CD1c-positive myeloid dendritic cell (primary cell): ENCODE measurements at regions not wholly inside any gene's neighbourhood (a gene's known extent, or its start where the extent isn't known, plus 50 kb on each side); places are given as distances from the start of the nearest gene placed in this dataset.
"Not testable (repeated sequence)": the region's sequence is repeated elsewhere in the genome, so short reads cannot be mapped to it uniquely, and the experiment has no call there.

Experiments used
- DNase-seq: peaks from one replicate; pipeline ENCODE4 v3.0.0-alpha.2; 2016; ENCODE audit errors: extremely low spot score

DNA sequence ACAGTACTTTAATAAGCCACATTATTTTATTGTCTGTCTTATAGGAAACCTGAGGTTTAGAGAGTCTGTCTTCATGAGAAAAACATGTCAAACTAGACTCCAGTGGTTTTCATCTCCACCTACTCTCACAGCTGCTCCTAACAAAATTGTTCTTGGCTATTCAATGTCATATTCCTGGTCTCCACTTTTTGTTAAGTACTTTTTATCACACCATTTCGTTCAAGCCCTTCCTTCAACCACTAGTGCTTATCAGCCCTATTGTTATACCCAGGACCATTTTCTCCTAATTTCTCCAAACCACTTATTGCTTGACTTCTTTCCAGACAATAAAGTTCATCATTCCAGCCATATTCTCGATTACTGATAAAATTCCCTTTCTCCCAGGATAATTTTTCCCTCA is 1674.3 kb upstream of the AGA start:
- no peak for DNase-seq

DNA sequence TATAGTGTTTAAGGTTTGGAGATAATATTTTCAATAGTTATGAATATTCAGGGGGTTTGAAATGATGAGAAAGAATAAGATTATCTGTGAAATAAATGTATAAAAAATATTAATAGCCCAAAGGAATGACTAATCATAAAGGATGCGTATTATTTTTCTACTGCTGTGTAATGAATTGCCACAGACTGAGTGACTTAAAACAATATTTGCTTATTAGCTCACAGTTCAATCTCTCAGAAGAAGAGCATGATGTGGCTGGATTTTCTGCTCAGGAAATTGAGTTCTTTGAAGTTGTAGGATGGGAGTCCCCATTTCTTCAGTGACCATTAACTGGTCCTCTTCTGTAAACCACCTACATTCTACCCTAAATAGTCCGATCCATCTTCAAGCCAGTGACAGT is 1680.8 kb upstream of the AGA start:
- no peak for DNase-seq

DNA sequence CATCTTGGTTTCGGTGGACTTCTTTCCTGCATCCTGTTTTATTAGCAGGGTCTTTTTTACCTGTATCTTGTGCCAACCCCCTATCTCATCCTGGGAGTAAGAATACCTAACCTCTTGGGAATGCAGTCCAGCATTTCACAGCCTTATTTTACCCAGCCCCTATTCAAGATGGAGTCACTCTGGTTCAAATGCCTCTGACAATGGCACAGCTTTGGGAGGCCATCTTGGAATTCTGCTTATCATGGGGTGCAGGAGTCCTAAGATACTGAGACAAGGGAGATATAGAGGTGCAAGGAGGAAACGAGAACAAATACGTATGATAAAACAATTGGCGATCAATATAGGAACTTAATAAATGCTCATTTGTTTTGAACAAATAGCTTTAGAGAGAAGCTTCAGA is 1682.2 kb upstream of the AGA start:
- no peak for DNase-seq

DNA sequence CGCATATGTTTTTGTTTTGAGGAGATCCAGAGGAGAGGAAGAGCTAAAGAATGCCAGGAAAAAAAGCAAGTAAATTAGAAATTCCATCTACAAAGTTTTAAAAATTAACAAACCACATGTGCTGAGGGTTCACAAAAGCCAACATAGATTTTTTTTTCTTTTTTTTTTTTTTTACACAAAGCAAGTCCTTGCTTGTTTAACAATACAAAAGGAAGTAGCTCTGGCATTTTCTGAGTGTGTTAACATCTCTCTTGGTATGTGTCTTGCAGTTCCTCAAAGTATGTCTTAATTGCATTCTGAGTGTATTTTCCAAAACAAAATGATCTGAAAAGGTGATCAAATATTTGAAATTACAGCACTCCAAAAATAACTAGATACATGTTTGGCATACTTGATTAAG is 1682.7 kb upstream of the AGA start:
- no peak for DNase-seq

DNA sequence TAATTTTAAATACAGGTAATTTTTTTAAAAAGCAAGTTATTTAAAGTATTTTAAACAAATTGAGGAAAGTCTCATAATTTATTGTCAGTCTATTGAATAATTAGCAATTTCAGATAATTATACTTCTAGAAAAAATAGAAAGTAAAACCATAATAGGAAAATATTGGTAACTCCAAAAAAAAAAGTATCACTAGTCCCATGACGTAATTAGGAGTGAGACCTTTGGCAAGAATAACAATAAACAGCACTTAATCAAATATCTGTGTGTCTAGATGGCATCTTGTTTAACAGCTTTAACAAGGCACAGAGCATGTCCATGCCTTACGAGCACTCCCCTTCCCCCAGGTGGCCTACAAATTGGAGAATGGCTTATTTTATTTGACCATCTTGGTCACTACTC is 1683.6 kb upstream of the AGA start:
- DNase-seq: no peak

DNA sequence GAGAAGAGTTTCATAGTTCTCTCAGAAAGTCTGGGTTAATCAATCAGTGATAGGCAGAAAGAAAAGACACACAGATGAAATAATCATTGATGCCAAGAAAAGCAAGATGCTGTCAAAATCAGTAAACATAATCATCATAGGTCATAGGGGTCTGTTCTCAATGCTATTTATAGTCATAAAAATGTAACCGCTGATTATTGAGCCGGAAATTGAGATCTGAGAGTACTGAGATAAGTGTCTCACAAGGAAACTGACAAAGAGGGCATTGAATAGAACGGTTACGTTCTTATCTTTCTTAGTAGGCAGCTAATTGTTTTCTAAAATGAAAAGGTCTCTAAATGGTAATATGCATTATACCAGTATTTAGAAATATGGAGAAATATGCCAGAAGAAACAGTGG is 1686.1 kb upstream of the AGA start:
- DNase-seq: no peak

DNA sequence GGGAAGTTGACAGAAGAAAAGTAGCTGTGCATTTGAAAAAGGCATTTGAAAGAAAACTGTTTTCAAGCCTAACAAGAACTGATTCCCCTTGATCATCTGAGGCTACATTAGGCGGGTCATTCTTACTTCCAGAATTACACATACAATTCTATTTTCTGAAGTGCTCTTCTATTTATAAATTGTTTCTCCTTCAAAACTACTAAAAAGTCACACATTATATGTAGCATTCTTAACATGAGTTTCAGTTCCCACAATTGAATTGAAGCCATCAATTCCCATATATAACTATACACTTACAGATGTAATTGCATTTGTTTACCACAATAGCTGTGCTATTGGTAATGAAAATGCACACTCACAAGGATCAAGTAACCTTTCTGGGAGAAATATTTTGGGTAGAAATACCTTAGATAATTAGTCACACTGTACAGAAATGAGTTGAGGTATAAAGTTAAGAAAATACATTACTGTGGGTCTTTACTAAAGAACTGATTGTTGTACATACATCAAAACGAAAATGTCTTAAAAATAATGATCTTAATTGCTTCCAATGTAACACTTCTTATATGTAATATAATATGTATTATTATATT is 1688.0 kb upstream of the AGA start:
- no peak for DNase-seq

DNA sequence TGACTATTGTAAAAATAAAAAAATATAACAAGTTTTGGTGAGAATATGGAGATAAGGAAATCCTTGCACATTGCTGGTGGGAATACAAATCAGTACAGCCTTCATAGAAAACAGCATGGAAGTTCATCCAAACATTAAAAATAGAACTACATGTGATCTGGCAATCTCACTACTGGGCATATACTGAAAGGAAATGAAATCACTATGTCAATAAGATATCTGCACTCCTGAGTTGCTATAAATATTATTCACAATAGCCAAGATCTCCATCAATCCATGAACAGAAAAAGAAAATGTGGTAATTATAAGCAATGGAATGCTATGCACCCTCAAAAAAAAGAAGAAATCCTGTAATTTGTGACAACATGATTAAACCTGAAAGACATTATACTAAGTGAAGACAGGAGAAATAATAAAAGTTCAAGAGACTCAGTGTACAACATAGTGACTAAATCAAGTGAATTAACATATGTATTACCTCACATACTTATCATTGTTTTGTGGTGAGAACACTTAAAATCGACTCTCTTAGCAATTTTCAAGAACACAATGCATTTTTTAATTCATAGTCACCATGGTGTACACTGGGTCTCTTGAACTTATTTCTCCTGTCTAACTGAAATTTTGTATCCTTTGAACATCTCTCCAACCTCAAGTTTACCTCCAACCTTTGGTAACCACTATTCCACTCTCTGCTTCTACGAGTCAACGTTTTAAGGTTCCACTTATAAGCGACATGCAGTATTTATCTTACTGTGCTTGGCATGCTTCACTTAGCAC is 1703.7 kb upstream of the AGA start:
- DNase-seq: no peak

DNA sequence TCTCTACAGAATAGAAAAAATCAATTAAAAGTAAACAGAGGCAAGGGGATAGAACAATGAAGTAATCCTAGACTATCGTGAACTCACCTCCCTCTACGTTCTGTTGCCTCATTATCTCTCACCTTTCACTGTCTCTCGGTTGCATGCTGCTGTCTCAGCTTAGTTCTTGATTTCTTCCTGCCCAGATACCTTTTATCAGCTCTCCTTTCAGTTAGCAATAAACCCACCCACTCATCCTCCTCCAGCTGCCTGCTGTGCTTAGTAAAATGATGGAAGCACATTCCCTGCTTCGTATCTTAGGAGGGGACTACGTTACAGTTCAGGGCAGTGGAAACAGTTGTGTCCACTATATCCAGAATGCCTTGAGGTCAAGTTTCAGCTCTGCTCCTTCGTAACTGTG is 1709.5 kb upstream of the AGA start:
- DNase-seq: no peak

DNA sequence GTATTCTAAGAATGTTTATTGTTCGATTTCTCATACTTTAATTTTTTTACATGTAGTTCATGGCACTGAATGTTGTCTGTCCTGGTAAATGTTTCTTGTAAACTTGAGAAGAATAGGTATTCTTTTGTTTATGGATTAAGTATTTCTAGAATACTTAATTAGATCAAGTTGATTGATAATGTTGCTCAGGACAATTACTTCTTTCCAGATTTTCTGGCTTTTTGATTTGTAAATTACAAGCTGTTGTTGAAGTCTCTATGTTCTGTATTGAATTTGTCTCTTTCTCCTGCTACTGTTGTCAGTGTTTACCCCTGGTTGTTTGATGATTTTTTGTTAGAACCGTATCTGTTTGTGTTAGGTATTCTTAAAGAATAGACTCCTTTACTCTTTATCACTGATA is 1720.9 kb upstream of the AGA start:
- DNase-seq: no peak

DNA sequence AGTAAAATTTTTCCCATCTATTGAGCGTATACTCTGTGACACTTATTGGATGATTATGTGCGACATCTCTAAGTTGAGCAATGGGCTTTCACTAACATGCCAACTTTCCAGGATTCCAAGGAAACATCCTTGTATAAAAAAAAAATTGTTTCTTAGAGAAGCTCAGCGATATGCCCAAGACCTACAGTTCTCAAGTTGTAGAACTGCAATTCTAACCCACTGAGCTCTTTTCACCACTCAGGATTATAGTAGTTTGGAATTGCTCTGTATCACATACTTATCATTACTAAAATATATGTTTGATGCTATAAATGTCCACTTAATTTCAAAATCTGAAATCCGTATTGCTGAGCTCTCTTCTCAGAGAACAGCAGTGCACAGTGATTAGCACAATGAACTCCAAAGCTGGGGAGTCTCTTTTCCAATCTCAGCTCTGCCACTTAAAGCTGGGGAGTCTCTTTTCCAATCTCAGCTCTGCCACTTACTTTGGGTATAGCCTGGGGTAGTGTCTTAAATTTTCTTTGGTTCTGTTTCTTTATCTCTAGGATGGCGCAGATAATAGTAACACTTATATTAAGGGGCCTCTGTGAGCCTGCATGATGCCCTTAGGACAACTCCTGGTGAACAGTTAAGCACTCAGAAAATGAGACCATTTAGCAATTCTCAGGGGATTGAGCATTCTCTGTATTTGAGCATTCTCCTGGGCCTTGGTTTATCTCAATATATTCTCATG is 1722.2 kb upstream of the AGA start:
- no peak for DNase-seq

DNA sequence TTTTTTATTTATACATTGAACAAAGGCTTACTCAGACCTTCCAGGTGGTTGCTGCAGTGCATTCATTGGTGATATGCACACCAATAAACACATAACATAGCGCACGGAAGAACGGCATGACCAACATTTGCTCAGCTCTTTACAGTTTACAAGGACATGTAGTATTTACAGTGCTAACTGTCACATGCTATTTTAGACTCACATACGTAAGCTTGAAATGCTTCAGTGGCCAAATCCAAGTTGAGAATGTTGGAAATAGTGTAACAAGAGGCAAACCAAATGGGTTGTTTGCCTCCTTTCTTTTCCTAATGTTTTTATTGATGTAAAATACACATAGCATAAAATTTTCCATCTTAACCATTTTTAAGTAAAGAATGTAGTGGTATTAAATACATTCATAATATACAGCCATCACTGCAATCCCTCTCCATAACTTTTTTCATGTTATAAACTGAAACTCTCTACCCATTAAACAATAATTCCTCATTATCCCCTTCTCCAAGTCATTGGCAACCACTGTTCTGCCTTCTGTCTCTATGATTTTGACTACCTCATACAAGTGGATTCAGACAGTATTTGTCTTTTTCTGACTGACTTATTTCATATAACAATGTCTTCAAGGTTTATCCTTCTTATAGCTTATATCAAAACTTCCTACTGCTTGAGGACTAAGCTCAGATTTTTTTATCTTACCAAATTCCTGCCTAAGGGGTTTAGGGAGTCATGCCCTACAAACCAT is 1722.9 kb upstream of the AGA start:
- DNase-seq: no peak

DNA sequence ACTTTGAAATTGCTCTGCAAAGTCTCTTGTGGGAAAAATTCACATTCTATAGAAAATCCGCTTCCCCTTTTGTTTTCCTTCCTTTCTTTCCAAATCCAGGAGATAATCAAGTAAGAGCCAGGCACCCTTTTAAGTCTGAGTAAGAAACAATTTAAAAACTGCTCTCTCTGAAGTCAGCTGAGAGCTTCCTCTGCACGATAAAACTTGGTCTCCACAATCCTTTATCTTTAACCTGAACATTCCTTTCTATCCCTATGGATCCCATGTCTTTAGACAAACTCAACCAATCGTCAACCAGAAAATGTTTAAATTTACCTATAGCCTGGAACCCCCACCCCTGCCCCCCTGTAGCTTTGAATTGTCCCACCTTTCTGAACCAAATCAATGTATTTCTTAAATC is 1723.6 kb upstream of the AGA start:
- no peak for DNase-seq

DNA sequence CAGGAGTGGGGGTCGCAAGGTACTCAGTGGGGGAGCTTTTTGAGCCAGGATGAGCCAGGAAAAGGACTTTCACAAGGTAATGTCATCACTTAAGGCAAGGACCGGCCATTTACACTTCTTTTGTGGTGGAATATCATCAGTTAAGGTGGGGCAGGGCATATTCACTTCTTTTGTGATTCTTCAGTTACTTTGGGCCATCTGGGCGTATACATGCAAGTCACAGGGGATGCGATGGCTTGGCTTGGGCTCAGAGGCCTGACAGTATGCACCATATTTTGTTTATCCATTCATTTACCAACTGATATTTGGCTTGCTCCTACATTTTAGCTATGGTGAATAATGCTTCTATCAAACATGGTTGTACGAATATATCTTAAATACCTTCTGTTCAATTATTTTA is 1728.1 kb upstream of the AGA start:
- DNase-seq: not testable (repeated sequence)

DNA sequence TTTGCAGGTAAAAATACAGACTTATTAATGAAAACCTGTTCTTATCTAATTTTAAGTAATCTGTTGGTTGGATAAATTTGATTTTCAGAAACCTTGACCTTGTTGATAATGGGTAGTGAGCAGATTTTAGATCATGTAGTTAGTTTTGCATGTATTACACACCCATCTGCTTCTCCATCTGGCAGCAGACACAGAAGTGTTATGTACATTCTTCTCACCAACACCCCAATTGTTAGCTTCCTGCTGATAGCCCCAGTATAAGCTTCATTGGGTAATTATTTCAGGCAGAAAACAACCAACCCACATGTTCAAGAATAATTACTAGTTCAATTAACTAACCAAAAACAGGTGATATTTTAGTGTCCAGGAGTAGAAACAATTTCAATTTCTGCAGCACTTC is 1740.5 kb upstream of the AGA start:
- DNase-seq: no peak

DNA sequence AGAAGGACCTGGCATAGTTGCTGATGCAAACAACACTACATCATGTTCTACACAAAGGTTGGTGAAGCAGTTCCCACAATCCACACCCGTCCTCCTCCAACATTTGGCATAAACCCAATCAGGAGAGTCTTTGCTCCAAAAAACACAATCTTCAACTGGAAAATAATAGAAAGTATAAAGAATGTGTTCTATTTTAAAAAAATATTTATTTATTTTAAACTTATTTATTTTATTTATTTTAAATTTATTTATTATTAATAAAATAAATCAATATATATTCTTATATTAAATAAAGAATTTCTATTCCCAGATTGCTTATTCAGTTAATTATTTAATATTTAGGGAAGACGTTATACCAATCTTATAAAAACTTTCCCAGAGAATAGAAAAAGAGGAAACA is 1753.7 kb upstream of the AGA start:
- no peak for DNase-seq

DNA sequence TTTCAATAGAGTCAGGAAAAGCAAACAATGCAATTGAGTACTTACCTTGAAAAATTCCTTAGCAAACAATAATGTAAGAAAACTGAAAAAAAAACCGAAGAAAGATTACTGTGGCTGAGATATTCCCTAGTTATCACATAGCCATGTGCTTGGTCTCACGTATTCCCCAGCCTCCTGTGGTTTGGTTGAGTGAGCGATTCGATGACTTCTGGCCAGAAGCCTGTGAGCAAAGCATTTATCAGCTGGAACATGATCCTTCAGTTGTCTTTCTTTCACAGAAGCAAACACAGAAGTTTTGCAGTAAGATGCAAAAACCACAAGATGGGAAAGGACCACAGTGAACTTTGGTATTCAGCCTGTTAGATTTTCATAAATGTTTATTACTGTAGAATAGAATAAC is 1754.3 kb upstream of the AGA start:
- no peak for DNase-seq

DNA sequence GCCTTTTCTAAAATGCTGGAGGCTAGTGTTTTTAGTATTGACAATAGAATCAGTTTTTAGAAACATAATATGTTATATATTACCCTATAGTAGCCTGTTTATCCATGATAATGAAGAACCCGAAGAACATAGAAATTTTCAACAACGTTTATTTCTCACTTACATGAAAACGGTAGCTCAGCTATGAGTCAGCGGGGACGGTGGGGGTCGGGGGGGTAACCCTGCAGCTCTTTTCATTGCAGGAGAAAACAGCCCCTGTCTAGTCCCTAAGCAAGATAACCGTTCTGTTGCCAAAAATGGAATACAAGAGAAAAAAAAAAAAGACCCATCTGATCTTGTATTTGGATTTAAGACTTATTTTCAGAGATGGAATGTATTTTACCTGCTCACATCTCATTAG is 1758.4 kb upstream of the AGA start:
- no peak for DNase-seq

DNA sequence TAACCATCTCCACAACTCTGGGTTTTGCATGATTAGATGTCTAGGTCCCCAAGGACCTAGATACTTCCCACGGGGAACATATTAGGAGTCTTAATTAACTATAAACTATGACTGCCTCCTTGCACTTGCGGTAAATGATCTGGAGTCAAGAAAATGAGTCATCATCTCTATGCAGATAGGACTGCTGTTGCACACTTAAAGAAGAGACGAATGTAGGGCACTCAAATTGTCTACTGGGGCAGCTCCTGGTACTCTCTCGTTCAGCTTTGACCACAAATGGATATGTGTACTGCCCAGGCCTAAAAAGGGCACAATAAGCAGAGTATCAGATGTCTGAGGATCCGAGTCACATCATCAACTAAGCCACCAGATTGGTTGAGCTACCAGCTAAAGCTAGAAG is 1783.4 kb upstream of the AGA start:
- no peak for DNase-seq

DNA sequence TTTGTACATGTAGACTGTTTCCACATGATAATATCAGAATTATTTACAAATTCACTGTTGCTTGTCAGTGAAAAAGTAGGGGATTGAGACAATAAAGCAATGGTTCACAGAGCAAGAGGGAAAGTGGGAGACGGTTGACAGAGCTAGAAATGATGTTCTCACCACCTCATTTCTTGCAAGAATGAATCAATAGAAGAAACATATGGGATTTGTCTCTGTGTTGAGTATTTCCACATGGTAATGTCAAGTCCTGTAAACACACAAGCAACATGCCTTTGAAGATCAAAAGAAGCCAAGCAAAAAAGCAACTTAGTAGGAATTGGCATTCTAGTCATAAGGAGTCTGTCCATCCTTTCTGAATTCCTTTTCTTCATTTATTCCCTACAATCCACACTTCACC is 1806.6 kb upstream of the AGA start:
- DNase-seq: no peak

DNA sequence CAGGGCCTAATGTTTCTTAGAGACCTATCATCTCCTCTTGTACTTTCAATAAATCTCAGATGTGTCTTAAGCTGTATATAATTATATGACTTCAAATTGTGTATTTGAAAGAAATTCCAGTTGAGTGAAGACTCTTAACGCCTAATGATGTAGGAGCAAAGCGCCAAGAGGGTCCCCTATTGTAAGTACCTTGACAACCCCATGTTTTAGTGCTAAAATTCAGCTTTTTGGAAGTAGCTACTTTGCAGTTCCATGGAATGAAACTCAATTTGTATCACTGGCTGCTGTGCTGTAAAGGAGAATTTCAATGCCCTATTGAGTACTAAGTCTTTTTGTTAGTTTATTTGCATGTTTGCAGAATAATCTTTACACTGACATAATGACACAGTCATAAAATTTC is 1826.6 kb upstream of the AGA start:
- no peak for DNase-seq

DNA sequence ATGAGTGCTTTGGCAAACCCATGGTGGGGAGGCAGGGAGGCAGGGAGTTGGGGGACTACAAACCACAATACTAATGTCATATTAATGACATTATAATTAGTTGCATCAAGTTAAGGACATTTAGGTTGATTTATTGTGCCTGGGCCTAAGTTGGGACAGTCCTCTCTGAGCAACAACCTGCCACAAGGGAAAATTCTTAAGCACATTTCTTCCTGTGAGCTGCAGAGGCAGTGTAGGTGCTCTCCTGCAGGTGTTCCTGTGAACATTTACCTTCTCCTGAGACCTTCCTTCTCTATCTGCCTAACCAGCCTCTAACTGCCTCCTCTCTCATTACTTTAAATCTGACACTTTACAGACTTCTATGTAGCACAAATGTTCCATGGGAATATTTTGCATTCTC is 1830.0 kb upstream of the AGA start:
- DNase-seq: no peak

DNA sequence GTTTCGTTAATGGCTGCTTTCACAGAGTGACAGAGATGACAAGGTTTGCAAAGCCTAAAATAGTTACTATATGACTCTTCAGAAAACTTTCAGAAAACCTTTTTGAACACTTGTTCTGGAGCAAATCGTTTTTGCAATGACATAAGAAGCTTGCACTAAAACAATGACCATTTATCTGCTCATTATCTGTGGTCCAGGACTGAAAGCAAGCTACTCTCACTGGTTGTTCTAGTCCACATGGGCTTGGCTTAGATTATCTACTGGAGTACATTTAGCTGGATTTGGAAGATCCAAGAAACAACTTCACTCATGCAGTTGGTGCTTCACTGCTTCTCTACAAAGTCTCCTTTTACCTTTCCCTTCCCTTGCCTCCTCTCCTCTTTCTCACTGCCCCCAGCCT is 1836.4 kb upstream of the AGA start:
- no peak for DNase-seq
